CD4-positive, alpha-beta T cell (primary cell): ENCODE measurements at regions not wholly inside any gene's neighbourhood (a gene's known extent, or its start where the extent isn't known, plus 50 kb on each side); places are given as distances from the start of the nearest gene placed in this dataset.

Experiments
- ATAC-seq: fragments of 200-7000 bp; cut with Tn5 transposase; one replicate; pipeline ENCODE4 v1.10.0; 2022; ENCODE audit warnings: mild to moderate bottlenecking; ENCODE audit not compliant: poor library complexity
- CTCF ChIA-PET: fragments of 350-600 bp; sonication (Branson Sonifier 250); formaldehyde crosslinking; loops from one replicate; lab custom pipeline; 2021; ENCODE audit warnings: antibody characterized with exemption, inconsistent platforms; lab: Charles Lee
- POLR2A ChIA-PET: fragments of 350-600 bp; sonication (Branson Sonifier 250); formaldehyde crosslinking; loops from one replicate; lab custom pipeline; 2021; ENCODE audit warnings: antibody characterized with exemption, inconsistent platforms; lab: Charles Lee
- DNase-seq, 14 experiments: peaks; one replicate each; pipeline ENCODE4 v3.0.0-alpha.2; 2013 to 2020; ENCODE audit warnings: mixed read lengths in 2 of 14
- H3K27ac ChIP-seq, 2 donors: one replicate each; pipeline versions ENCODE4 v1.5.1 to v1.7.0; 2013; ENCODE audit warnings: low read length in 2 of 2, low read depth in 1 of 2, mild to moderate bottlenecking in 1 of 2
- H3K27me3 ChIP-seq, 2 experiments: 1 replicate in 1 of 2; 2 replicates in 1 of 2; pipeline versions ENCODE4 v1.6.1 to v1.7.0; 2013; ENCODE audit warnings: low read length in 2 of 2, control low read depth in 1 of 2, mild to moderate bottlenecking in 1 of 2, moderate library complexity in 1 of 2; ENCODE audit not compliant: insufficient read depth in 2 of 2, control insufficient read depth in 1 of 2
- H3K36me3 ChIP-seq: one replicate; pipeline ENCODE4 v1.6.1; 2013; ENCODE audit warnings: low read length, control low read depth; ENCODE audit not compliant: insufficient read depth
- H3K4me1 ChIP-seq: one replicate; pipeline ENCODE4 v1.6.1; 2013; ENCODE audit warnings: low read length, control low read depth; ENCODE audit not compliant: insufficient read depth
- H3K4me3 ChIP-seq: one replicate; pipeline ENCODE4 v1.5.1; 2013; ENCODE audit warnings: mild to moderate bottlenecking, low read length, moderate library complexity
- H3K9me3 ChIP-seq, 2 experiments: 1 replicate in 1 of 2; 2 replicates in 1 of 2; pipeline versions ENCODE4 v1.6.1 to v1.7.0; 2013; ENCODE audit warnings: low read length in 2 of 2, mild to moderate bottlenecking in 2 of 2, control low read depth in 1 of 2, moderate library complexity in 1 of 2; ENCODE audit not compliant: control insufficient read depth in 1 of 2, insufficient read depth in 1 of 2
- H3K27ac Mint-ChIP-seq: one replicate; pipeline ENCODE4 v1.8.0; 2020; ENCODE audit warnings: mixed read lengths
- H3K27me3 Mint-ChIP-seq: one replicate; pipeline ENCODE4 v1.8.0; 2021; ENCODE audit warnings: mixed read lengths
- H3K36me3 Mint-ChIP-seq: one replicate; pipeline ENCODE4 v1.8.0; 2021; ENCODE audit warnings: low read depth, mixed read lengths
- H3K4me1 Mint-ChIP-seq: one replicate; pipeline ENCODE4 v1.8.0; 2021; ENCODE audit warnings: low read depth, mixed read lengths
- H3K4me3 Mint-ChIP-seq: one replicate; pipeline ENCODE4 v1.8.0; 2020; ENCODE audit warnings: mild to moderate bottlenecking, mixed read lengths
- H3K9me3 Mint-ChIP-seq: one replicate; pipeline ENCODE4 v1.8.0; 2020; ENCODE audit warnings: mixed read lengths
- intact Hi-C, 2 experiments: fragments of 100-400 bp; cut with DNase I in 1 of 2; cut with micrococcal nuclease in 1 of 2; formaldehyde crosslinking; loops; one replicate each; pipeline versions ENCODE4 v1.15.1 to v1.9.0; 2023 to 2025; cut with DNase I, micrococcal nuclease
- TF ChIP-seq, protein P1 (sequence below): fragments of 200-600 bp; IDR thresholded peaks from one replicate; pipeline ENCODE4 v1.8.0; 2022; ENCODE audit warnings: antibody characterized with exemption, mild to moderate bottlenecking

DNA sequence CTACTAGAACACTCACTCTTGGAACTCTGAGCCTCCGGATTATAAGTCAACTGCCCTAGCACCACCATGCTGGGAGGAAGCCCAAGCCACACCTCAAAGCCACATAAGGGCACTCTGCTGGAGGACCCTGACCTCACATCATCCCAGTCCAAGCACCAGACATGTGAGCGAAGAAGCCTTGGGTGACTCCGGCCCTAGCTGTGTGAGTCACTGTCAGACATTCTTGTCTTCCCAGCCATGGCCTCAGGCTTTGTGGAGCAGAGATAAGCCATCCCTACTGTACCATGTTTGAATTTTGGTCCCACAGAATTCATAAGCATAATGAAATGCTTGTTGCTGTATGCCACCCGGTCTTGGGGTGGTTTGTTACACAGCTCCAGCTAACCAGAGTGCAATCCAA lies 247.7 kb downstream of the SOD2 start:
- Mint-ChIP-seq H3K36me3 (no peaks in the 10 kb centered on the region), H3K27ac (no peak overlapping the region), H3K27me3 (peaks cover 39% of the 10 kb centered on the region), H3K4me3 (no peak overlapping the region), H3K9me3 (no peaks in the 10 kb centered on the region), H3K4me1 (no peaks in the 10 kb centered on the region)
- no peaks in the 10 kb centered on the region for H3K36me3 ChIP-seq
- H3K27me3 ChIP-seq: peaks cover 0 to 3% of the 10 kb centered on the region in 2 experiments
- DNase-seq (no peak), ATAC-seq (no peak)
- no peaks in the 10 kb centered on the region for H3K4me1 ChIP-seq
- no peak overlapping the region for H3K27ac ChIP-seq
- H3K9me3 ChIP-seq: peaks cover 0 to 3% of the 10 kb centered on the region in 2 experiments
- ChIA-PET CTCF (no interaction called here), POLR2A (no interaction called here)
- no peak overlapping the region for H3K4me3 ChIP-seq
- TF ChIP-seq, protein P1, sequence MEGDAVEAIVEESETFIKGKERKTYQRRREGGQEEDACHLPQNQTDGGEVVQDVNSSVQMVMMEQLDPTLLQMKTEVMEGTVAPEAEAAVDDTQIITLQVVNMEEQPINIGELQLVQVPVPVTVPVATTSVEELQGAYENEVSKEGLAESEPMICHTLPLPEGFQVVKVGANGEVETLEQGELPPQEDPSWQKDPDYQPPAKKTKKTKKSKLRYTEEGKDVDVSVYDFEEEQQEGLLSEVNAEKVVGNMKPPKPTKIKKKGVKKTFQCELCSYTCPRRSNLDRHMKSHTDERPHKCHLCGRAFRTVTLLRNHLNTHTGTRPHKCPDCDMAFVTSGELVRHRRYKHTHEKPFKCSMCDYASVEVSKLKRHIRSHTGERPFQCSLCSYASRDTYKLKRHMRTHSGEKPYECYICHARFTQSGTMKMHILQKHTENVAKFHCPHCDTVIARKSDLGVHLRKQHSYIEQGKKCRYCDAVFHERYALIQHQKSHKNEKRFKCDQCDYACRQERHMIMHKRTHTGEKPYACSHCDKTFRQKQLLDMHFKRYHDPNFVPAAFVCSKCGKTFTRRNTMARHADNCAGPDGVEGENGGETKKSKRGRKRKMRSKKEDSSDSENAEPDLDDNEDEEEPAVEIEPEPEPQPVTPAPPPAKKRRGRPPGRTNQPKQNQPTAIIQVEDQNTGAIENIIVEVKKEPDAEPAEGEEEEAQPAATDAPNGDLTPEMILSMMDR: no peak
- intact Hi-C loops: no loop called here

DNA sequence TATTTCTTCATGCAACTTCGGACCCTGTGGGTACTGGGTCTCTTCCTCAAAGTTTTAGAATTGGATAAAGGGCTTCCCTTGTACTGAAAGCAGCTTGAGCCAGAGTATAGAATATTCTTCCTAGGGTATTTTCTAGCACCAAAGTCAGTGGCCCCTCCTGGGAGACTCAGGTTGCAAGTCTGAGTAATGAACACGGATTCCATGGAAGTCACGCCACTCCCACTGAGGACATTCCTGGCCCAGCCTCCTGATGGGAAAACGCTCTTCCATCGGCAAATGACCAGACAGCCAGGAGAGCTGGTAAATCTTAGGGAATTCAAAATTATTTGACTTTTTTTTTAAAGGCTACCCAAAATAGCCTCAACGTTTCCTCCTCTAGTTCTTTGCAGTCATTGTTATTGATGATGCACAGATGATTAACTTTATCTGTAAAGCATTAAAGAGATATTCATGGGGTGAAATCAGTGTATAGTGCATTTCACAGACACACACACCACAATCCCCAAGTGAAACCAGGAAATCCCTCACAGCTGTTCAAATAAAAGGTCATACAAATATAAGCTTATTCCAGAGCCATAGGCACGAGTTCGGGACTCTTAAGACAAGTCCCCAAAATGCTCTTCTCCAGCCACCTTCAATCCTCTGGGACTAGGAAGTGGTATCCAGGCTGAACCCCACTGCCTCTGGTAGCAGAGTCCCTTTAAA lies 248.8 kb downstream of the SOD2 start:
- no peaks in the 10 kb centered on the region for H3K36me3 ChIP-seq
- H3K27me3 ChIP-seq: peaks cover 0 to 3% of the 10 kb centered on the region in 2 experiments
- ATAC-seq (no peak), DNase-seq (no peak)
- TF ChIP-seq, protein P1: no peak
- Mint-ChIP-seq H3K27me3 (peaks cover 38% of the 10 kb centered on the region), H3K27ac (no peak overlapping the region), H3K4me1 (no peaks in the 10 kb centered on the region), H3K4me3 (no peak overlapping the region), H3K9me3 (no peaks in the 10 kb centered on the region), H3K36me3 (no peaks in the 10 kb centered on the region)
- POLR2A ChIA-PET: no interaction called here
- peaks cover 0 to 3% of the 10 kb centered on the region in 2 experiments for H3K9me3 ChIP-seq
- CTCF ChIA-PET: no interaction called here
- H3K4me3 ChIP-seq: no peak overlapping the region
- H3K4me1 ChIP-seq: no peaks in the 10 kb centered on the region
- intact Hi-C loops: no loop called here
- H3K27ac ChIP-seq: no peak overlapping the region

DNA sequence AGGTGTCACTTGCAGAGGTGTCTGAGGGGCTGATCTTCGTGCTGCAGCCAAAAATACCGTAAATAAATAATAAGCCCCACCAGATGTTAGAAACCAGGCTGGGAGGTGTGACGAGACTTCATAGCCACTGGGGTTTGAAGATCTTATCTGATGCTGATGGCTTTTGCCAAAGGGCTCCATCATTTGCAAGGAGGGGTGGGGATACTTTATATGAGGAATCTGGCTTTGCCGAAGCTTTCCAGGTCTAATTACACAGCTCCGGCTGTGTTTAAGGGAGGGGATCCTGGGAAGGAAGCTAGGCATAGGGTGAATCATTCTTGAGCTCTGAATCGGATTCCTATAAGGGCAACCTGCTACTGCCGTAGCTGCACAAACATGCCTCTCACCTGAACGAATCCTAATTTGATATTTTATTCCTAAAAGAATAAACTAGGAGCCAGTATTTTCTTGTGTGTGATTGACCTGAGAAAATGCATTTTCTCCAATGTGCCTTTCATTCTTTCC lies 249.6 kb downstream of the SOD2 start:
- Mint-ChIP-seq H3K27ac (no peak overlapping the region), H3K27me3 (peaks cover 41% of the 10 kb centered on the region), H3K4me3 (no peak overlapping the region), H3K4me1 (no peaks in the 10 kb centered on the region), H3K9me3 (no peaks in the 10 kb centered on the region), H3K36me3 (no peaks in the 10 kb centered on the region)
- H3K27ac ChIP-seq: no peak overlapping the region
- ATAC-seq: no peak
- no peaks in the 10 kb centered on the region for H3K4me1 ChIP-seq
- no peak overlapping the region for H3K4me3 ChIP-seq
- peaks cover 0 to 3% of the 10 kb centered on the region in 2 experiments for H3K9me3 ChIP-seq
- DNase-seq: no peak
- H3K27me3 ChIP-seq: peaks cover 0 to 3% of the 10 kb centered on the region in 2 experiments
- intact Hi-C loops: no loop called here
- ChIA-PET POLR2A (no interaction called here), CTCF (no interaction called here)
- no peaks in the 10 kb centered on the region for H3K36me3 ChIP-seq
- TF ChIP-seq, protein P1: no peak
